ENCODE measurements at regions not wholly inside any gene's neighbourhood (a gene's known extent, or its start where the extent isn't known, plus 50 kb on each side); places are given as distances from the start of the nearest gene placed in this dataset.

- no peaks in the 10 kb centered on the region for H3K9me3 ChIP-seq
- H3K36me3 ChIP-seq, result no peaks in the 10 kb centered on the region
- peaks cover 3% of the 10 kb centered on the region for H3K27me3 ChIP-seq
- WGBS, result 33% methylated on average over 1 of the region's 1 CpG
- no peaks in the 10 kb centered on the region for H3K4me1 ChIP-seq
- DNase-seq (ENCODE audit: low spot score in 2 of 2), result no peak
- no peak overlapping the region for H3K4me3 ChIP-seq
- TF ChIP-seq EP300 (IDR thresholded peaks at IDR 0.05) (no peak), CTCF (IDR thresholded peaks at IDR 0.05) (no peak), POLR2A (IDR thresholded peaks at IDR 0.05) (no peak), POLR2AphosphoS5 (IDR thresholded peaks at IDR 0.05) (no peak)
- no peak overlapping the region for H3K27ac ChIP-seq
Measured at GRCh38 chr5:128626536-128627090, 88.6 kb upstream of the FBN2 start.

- 86% methylated on average over 1 of the region's 1 CpG for WGBS
- Histone ChIP-seq H3K27me3 (peaks cover 3% of the 10 kb centered on the region), H3K9me3 (no peaks in the 10 kb centered on the region), H3K4me1 (no peaks in the 10 kb centered on the region), H3K4me3 (no peak overlapping the region), H3K36me3 (no peaks in the 10 kb centered on the region), H3K27ac (no peak overlapping the region)
- no peak for DNase-seq (ENCODE audit: low spot score in 2 of 2)
- no peak for TF ChIP-seq POLR2A (IDR thresholded peaks at IDR 0.05)
- TF ChIP-seq POLR2AphosphoS5 (IDR thresholded peaks at IDR 0.05), result no peak
- no peak for TF ChIP-seq CTCF (IDR thresholded peaks at IDR 0.05)
- TF ChIP-seq EP300 (IDR thresholded peaks at IDR 0.05), result no peak
Measured at GRCh38 chr5:128627939-128628338, 89.9 kb upstream of the FBN2 start.

GRCh38 chr5:128629157-128629556 lies 91.1 kb upstream of the FBN2 start:
- WGBS, result 56% methylated on average over 3 of the region's 3 CpGs
- H3K4me3 ChIP-seq, result no peak overlapping the region
- no peaks in the 10 kb centered on the region for H3K4me1 ChIP-seq
- no peak overlapping the region for H3K27ac ChIP-seq
- TF ChIP-seq CTCF (IDR thresholded peaks at IDR 0.05), result no peak
- no peak for TF ChIP-seq EP300 (IDR thresholded peaks at IDR 0.05)
- no peak for TF ChIP-seq POLR2A (IDR thresholded peaks at IDR 0.05)
- H3K9me3 ChIP-seq, result no peaks in the 10 kb centered on the region
- H3K27me3 ChIP-seq, result peaks cover 3% of the 10 kb centered on the region
- DNase-seq (ENCODE audit: low spot score in 2 of 2), result no peak
- H3K36me3 ChIP-seq, result no peaks in the 10 kb centered on the region

GRCh38 chr5:128630121-128630520 lies 92.1 kb upstream of the FBN2 start:
- no peak overlapping the region for H3K27ac ChIP-seq
- TF ChIP-seq CTCF (IDR thresholded peaks at IDR 0.05) (no peak), EP300 (IDR thresholded peaks at IDR 0.05) (no peak), POLR2AphosphoS5 (IDR thresholded peaks at IDR 0.05) (no peak), POLR2A (IDR thresholded peaks at IDR 0.05) (no peak)
- no peaks in the 10 kb centered on the region for H3K4me1 ChIP-seq
- WGBS, result 24% methylated on average over 1 of the region's 1 CpG
- DNase-seq (ENCODE audit: low spot score in 2 of 2), result no peak
- no peak overlapping the region for H3K4me3 ChIP-seq
- no peaks in the 10 kb centered on the region for H3K36me3 ChIP-seq
- H3K9me3 ChIP-seq, result no peaks in the 10 kb centered on the region
- peaks cover under 1% of the 10 kb centered on the region for H3K27me3 ChIP-seq

GRCh38 chr5:128631771-128632170 lies 93.7 kb upstream of the FBN2 start:
- no peaks in the 10 kb centered on the region for H3K9me3 ChIP-seq
- H3K36me3 ChIP-seq, result no peaks in the 10 kb centered on the region
- WGBS, result 96% methylated on average over 1 of the region's 1 CpG
- H3K27me3 ChIP-seq, result no peaks in the 10 kb centered on the region
- TF ChIP-seq CTCF (IDR thresholded peaks at IDR 0.05), result no peak
- TF ChIP-seq EP300 (IDR thresholded peaks at IDR 0.05), result no peak
- no peak for TF ChIP-seq POLR2A (IDR thresholded peaks at IDR 0.05)
- TF ChIP-seq POLR2AphosphoS5 (IDR thresholded peaks at IDR 0.05), result no peak
- H3K4me1 ChIP-seq, result no peaks in the 10 kb centered on the region
- H3K4me3 ChIP-seq, result no peak overlapping the region
- no peak overlapping the region for H3K27ac ChIP-seq
- no peak for DNase-seq (ENCODE audit: low spot score in 2 of 2)
